ENCODE measurements at regions not wholly inside any gene's neighbourhood (a gene's known extent, or its start where the extent isn't known, plus 50 kb on each side); places are given as distances from the start of the nearest gene placed in this dataset.
A peak's percentile ranks its signal among the peaks of the same experiment; 100 is the strongest.

GRCh38 chr16:73483934-73484711, 436.2 kb upstream of the ZFHX3 start:
- CTCF ChIA-PET: no interaction called here
- POLR2A ChIA-PET: no interaction called here
- DNase-seq (ENCODE audit: extremely low spot score): no peak
- TF ChIP-seq ELF4 (IDR thresholded peaks at IDR 0.05): no peak
- no peak for TF ChIP-seq NFRKB (IDR thresholded peaks at IDR 0.05)
- TF ChIP-seq FOXA1 (IDR thresholded peaks at IDR 0.05): no peak
- TF ChIP-seq CTBP1 (IDR thresholded peaks at IDR 0.05; ENCODE audit: borderline replicate concordance): no peak
- TF ChIP-seq ARNT (IDR thresholded peaks at IDR 0.05): no peak
- TF ChIP-seq HDGF (IDR thresholded peaks at IDR 0.05; ENCODE audit: borderline replicate concordance): no peak
- no peak for TF ChIP-seq FOXK2 (IDR thresholded peaks at IDR 0.05)
- no peak for TF ChIP-seq FOXM1 (IDR thresholded peaks at IDR 0.05; ENCODE audit: borderline replicate concordance)
- no peak for TF ChIP-seq LEF1 (IDR thresholded peaks at IDR 0.05; ENCODE audit: borderline replicate concordance)
- TF ChIP-seq L3MBTL2 (conservative IDR thresholded peaks at IDR 0.05): no peak
- TF ChIP-seq PKNOX1 (IDR thresholded peaks at IDR 0.05): no peak
- TF ChIP-seq SP1 (IDR thresholded peaks at IDR 0.05): no peak
- no peak for TF ChIP-seq BHLHE40 (IDR thresholded peaks at IDR 0.05; ENCODE audit: borderline replicate concordance)
- no peak for TF ChIP-seq SUZ12 (IDR thresholded peaks at IDR 0.05)
- no peak for TF ChIP-seq TARDBP (IDR thresholded peaks at IDR 0.05)
- no peak for TF ChIP-seq ZNF384 (IDR thresholded peaks at IDR 0.05)

- ChIA-PET CTCF (interaction anchor here (0.5 to 0.6 kb wide), 2 partner anchors 25 to 188 kb away, joined by 3 read pairs; no protein-coding TSS in a partner anchor), POLR2A (no interaction called here)
- DNase-seq (ENCODE audit: extremely low spot score): no peak
- no peak for TF ChIP-seq ARNT (IDR thresholded peaks at IDR 0.05)
- no peak for TF ChIP-seq ELF4 (IDR thresholded peaks at IDR 0.05)
- TF ChIP-seq HDGF (IDR thresholded peaks at IDR 0.05; ENCODE audit: borderline replicate concordance): no peak
- TF ChIP-seq SUZ12 (IDR thresholded peaks at IDR 0.05): no peak
- TF ChIP-seq ZNF384 (IDR thresholded peaks at IDR 0.05): no peak
- no peak for TF ChIP-seq LEF1 (IDR thresholded peaks at IDR 0.05; ENCODE audit: borderline replicate concordance)
- no peak for TF ChIP-seq PKNOX1 (IDR thresholded peaks at IDR 0.05)
- TF ChIP-seq SP1 (IDR thresholded peaks at IDR 0.05): no peak
Observed at GRCh38 chr16:73483076-73483791, 435.3 kb upstream of the ZFHX3 start.

- no peak for DNase-seq (ENCODE audit: extremely low spot score)
- TF ChIP-seq PKNOX1 (IDR thresholded peaks at IDR 0.05) (0 out of 2 replicates have a peak, but pooled peaks have one; percentile 5), FOXM1 (IDR thresholded peaks at IDR 0.05; ENCODE audit: borderline replicate concordance) (no peak)
Observed at GRCh38 chr16:73482310-73482709, 434.4 kb upstream of the ZFHX3 start.

GRCh38 chr16:73480381-73480780, 432.5 kb upstream of the ZFHX3 start:
- POLR2A ChIA-PET: no interaction called here
- no peak for DNase-seq (ENCODE audit: extremely low spot score)
- CTCF ChIA-PET: no interaction called here
- no peak for TF ChIP-seq NFRKB (IDR thresholded peaks at IDR 0.05)
- no peak for TF ChIP-seq CTBP1 (IDR thresholded peaks at IDR 0.05; ENCODE audit: borderline replicate concordance)
- TF ChIP-seq TARDBP (IDR thresholded peaks at IDR 0.05): no peak
- TF ChIP-seq BHLHE40 (IDR thresholded peaks at IDR 0.05; ENCODE audit: borderline replicate concordance): no peak
- TF ChIP-seq ELF4 (IDR thresholded peaks at IDR 0.05): no peak
- no peak for TF ChIP-seq HDGF (IDR thresholded peaks at IDR 0.05; ENCODE audit: borderline replicate concordance)
- no peak for TF ChIP-seq PKNOX1 (IDR thresholded peaks at IDR 0.05)
- TF ChIP-seq LEF1 (IDR thresholded peaks at IDR 0.05; ENCODE audit: borderline replicate concordance): no peak
- TF ChIP-seq ZNF384 (IDR thresholded peaks at IDR 0.05): no peak
- TF ChIP-seq L3MBTL2 (conservative IDR thresholded peaks at IDR 0.05): no peak
- no peak for TF ChIP-seq SUZ12 (IDR thresholded peaks at IDR 0.05)
- TF ChIP-seq ARNT (IDR thresholded peaks at IDR 0.05): no peak
- no peak for TF ChIP-seq SP1 (IDR thresholded peaks at IDR 0.05)
- no peak for TF ChIP-seq FOXM1 (IDR thresholded peaks at IDR 0.05; ENCODE audit: borderline replicate concordance)
- TF ChIP-seq FOXA1 (IDR thresholded peaks at IDR 0.05): no peak
- no peak for TF ChIP-seq FOXK2 (IDR thresholded peaks at IDR 0.05)

More at GRCh38 chr16:73482310-73482709, 434.4 kb upstream of the ZFHX3 start:
- CTCF ChIA-PET: interaction anchor here (0.6 kb wide), 2 partner anchors 26 to 376 kb away, joined by 3 read pairs; no protein-coding TSS in a partner anchor
- POLR2A ChIA-PET: no interaction called here

- POLR2A ChIA-PET: no interaction called here
- CTCF ChIA-PET: no interaction called here
- DNase-seq (ENCODE audit: extremely low spot score): no peak
- TF ChIP-seq ELF4 (IDR thresholded peaks at IDR 0.05) (no peak), CTBP1 (IDR thresholded peaks at IDR 0.05; ENCODE audit: borderline replicate concordance) (no peak), SUZ12 (IDR thresholded peaks at IDR 0.05) (no peak), TARDBP (IDR thresholded peaks at IDR 0.05) (no peak), SP1 (IDR thresholded peaks at IDR 0.05) (no peak), HDGF (IDR thresholded peaks at IDR 0.05; ENCODE audit: borderline replicate concordance) (no peak), FOXA1 (IDR thresholded peaks at IDR 0.05) (no peak), ARNT (IDR thresholded peaks at IDR 0.05) (no peak)
Observed at GRCh38 chr16:73473713-73474112, 425.8 kb upstream of the ZFHX3 start.

All from HEK293T (cell line).